Esophagus muscularis mucosa (tissue), 4 donors: ENCODE measurements at regions not wholly inside any gene's neighbourhood (a gene's known extent, or its start where the extent isn't known, plus 50 kb on each side); places are given as distances from the start of the nearest gene placed in this dataset.

ENCODE experiments used
- DNase-seq: peaks from one replicate; pipeline ENCODE4 v3.0.0-alpha.2; 2017; ENCODE audit errors: extremely low spot score
- H3K27ac ChIP-seq, 4 donors: fragments of 200-600 bp; sonication (generic); replicated peaks in 1 of 4; 1 replicate in 3 of 4; 2 replicates in 1 of 4; pipeline ENCODE4 v1.5.1; 2016 to 2019; ENCODE audit warnings: mild to moderate bottlenecking in 1 of 4
- H3K27me3 ChIP-seq, 4 donors: fragments of 200-600 bp; sonication (generic); one replicate each; pipeline versions ENCODE4 v1.5.1 to v1.6.0; 2016 to 2019
- H3K36me3 ChIP-seq, 4 donors: fragments of 200-600 bp; sonication (generic); one replicate each; pipeline ENCODE4 v1.5.1; 2016 to 2019
- H3K4me1 ChIP-seq, 4 donors: fragments of 200-600 bp; sonication (generic); one replicate each; pipeline ENCODE4 v1.5.1; 2016 to 2019
- H3K4me3 ChIP-seq, 4 donors: fragments of 200-600 bp; sonication (generic); 1 replicate in 2 of 4; 2 replicates in 2 of 4; pipeline ENCODE4 v1.5.1; 2016 to 2019; ENCODE audit warnings: mild to moderate bottlenecking in 4 of 4, moderate library complexity in 1 of 4
- H3K9me3 ChIP-seq, 4 donors: fragments of 200-600 bp; sonication (generic); 1 replicate in 3 of 4; 2 replicates in 1 of 4; pipeline ENCODE4 v1.5.1; 2016 to 2019
- EP300 ChIP-seq: sonication (generic); formaldehyde crosslinking; IDR thresholded peaks from one replicate; pipeline ENCODE4 v1.6.1; 2017; ENCODE audit warnings: antibody characterized with exemption
- POLR2A ChIP-seq: fragments of 450-650 bp; IDR thresholded peaks from one replicate; pipeline ENCODE4 v1.6.1; 2017; ENCODE audit warnings: antibody characterized with exemption, moderate library complexity, mild to moderate bottlenecking, low read depth
- POLR2AphosphoS5 ChIP-seq, 2 donors: sonication (generic); formaldehyde crosslinking; IDR thresholded peaks; one replicate each; pipeline ENCODE4 v1.6.1; 2017; ENCODE audit warnings: antibody characterized with exemption in 2 of 2
- WGBS: methylation state at CpG from one replicate; pipeline ENCODE4 v1.1.5; 2018; 5-methylcytosine and 5-hydroxymethylcytosine counted together
- intact Hi-C: fragments of 100-400 bp; cut with DNase I; formaldehyde crosslinking; loops from one replicate; pipeline ENCODE4 v1.15.1; 2023
- TF ChIP-seq, protein P1 (sequence below), 3 experiments: fragments of 200-600 bp in 2 of 3; fragments of 450-650 bp in 1 of 3; sonication (generic) in 2 of 3; IDR thresholded peaks; one replicate each; pipeline ENCODE4 v1.5.1; 2017 to 2019; ENCODE audit warnings: antibody characterized with exemption in 3 of 3, mild to moderate bottlenecking in 2 of 3, moderate library complexity in 1 of 3

DNA sequence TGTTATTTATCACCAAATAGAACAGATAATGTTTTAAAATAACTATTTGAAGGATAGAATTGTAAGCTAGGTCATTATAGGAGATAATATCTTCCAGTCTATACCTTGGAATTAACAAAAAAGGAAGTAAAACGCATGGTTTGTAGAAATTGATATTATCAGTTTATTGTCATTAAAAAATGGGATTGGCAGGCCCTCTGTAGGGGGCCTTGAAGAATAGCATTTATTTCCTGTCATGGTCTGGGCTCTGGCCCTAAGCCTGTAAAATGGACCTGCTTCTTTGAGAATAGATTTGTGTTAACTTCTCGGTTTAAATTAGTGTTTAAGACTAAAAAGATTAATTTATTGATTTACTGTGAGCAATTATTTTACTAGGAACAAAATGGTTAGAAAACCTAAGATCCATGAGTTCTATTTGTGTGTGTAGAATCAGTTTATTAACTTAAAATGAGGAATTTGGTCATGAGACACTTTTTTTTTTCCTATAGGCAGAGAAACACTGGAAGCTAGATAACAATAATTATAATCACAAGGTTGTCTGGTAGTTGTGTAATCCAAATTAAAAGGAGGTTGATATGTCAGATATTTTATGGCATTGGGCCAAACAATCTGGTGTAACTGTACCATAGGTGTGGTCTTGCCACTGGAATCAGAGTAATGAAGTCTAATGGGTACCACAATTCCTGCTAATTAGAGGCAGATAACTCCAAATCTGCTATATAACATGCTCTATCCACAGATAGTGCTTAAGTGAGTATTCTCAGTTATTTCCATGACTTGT is 197.4 kb upstream of the FOXP2 start:
- intact Hi-C loops, result no loop called here
- DNase-seq, result no peak
- Histone ChIP-seq H3K27ac (no peak overlapping the region), H3K36me3 (no peaks in the 10 kb centered on the region), H3K9me3 (no peaks in the 10 kb centered on the region), H3K4me3 (no peak overlapping the region), H3K27me3 (no peaks in the 10 kb centered on the region), H3K4me1 (peaks cover 0 to 8% (median 6%) of the 10 kb centered on the region in 4 donors)
- TF ChIP-seq POLR2A (no peak), EP300 (no peak)
- 79% methylated on average over 2 of the region's 2 CpGs for WGBS

DNA sequence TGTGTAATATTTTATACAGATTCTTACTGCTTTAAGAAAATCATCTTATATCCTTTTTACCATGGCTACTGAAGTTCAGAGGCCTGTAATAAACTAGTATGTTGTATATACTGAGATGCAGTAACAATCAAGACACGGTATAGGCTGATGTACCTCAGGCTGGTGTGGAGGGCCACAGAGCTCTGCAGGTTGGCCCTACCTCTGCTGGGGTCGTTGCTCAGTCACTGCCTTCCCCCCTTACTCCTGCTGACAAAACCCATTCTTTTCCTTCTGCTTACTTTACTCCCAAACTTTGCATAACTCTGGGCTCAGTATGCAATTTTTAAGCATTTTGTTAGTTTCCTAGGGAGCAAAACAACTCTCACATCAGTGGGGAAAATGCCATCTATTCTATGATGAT is 200.1 kb upstream of the FOXP2 start:
- H3K27ac ChIP-seq, result no peak overlapping the region
- no peaks in the 10 kb centered on the region for H3K27me3 ChIP-seq
- DNase-seq, result no peak

DNA sequence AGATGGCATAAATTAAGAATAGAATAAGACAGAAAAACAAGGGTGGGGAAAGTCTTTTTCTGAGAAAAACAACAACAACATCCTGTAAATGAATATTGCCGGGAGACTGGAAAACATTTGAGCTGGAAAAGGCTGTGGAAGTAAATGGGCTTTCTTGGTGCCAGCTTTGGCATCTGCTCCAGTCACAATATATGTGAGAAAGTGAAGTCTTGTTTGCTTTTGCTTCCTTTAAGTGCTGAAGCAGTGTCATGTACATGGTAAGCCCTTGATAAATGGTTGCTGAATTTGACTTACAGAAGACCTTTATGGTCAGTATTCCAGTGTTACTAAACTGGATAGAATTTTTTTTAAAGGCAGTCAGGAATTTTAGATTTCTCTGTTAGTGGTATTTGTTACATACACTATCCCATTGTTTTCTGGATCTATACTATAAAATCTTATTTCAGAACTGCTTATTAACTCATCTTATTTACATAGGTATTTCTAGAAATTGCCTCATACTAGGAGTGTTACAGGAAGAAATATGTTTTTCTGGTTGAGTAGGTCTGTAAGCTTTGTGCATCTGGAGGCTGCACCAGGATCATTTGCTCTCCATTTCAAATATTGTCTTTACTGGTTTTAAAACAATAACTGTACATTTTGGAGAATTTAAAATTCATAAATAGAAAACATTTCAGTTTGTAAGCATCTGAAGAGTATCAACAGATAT is 201.7 kb upstream of the FOXP2 start:
- no peak for TF ChIP-seq POLR2AphosphoS5 (IDR thresholded peaks at IDR 0.05)
- TF ChIP-seq, protein P1, sequence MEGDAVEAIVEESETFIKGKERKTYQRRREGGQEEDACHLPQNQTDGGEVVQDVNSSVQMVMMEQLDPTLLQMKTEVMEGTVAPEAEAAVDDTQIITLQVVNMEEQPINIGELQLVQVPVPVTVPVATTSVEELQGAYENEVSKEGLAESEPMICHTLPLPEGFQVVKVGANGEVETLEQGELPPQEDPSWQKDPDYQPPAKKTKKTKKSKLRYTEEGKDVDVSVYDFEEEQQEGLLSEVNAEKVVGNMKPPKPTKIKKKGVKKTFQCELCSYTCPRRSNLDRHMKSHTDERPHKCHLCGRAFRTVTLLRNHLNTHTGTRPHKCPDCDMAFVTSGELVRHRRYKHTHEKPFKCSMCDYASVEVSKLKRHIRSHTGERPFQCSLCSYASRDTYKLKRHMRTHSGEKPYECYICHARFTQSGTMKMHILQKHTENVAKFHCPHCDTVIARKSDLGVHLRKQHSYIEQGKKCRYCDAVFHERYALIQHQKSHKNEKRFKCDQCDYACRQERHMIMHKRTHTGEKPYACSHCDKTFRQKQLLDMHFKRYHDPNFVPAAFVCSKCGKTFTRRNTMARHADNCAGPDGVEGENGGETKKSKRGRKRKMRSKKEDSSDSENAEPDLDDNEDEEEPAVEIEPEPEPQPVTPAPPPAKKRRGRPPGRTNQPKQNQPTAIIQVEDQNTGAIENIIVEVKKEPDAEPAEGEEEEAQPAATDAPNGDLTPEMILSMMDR (IDR thresholded peaks at IDR 0.05), result no peak
- no peak for TF ChIP-seq POLR2A
- TF ChIP-seq EP300, result no peak
- intact Hi-C loops, result no loop called here
- H3K36me3 ChIP-seq, result no peaks in the 10 kb centered on the region
- H3K9me3 ChIP-seq, result no peaks in the 10 kb centered on the region
- no peak overlapping the region for H3K27ac ChIP-seq
- 41% methylated on average over 1 of the region's 1 CpG for WGBS
- no peak for DNase-seq
- no peak overlapping the region for H3K4me3 ChIP-seq
- H3K27me3 ChIP-seq, result no peaks in the 10 kb centered on the region
- H3K4me1 ChIP-seq, result peaks cover 0 to 9% (median 7%) of the 10 kb centered on the region in 4 donors

More for the DNA sequence above, 200.1 kb upstream of the FOXP2 start:
- WGBS, result 56% methylated on average over 2 of the region's 2 CpGs
- Histone ChIP-seq H3K4me3 (no peak overlapping the region), H3K9me3 (no peaks in the 10 kb centered on the region), H3K36me3 (no peaks in the 10 kb centered on the region), H3K4me1 (peaks cover 0 to 9% (median 7%) of the 10 kb centered on the region in 4 donors)
- no peak for TF ChIP-seq EP300
- no peak for TF ChIP-seq POLR2AphosphoS5 (IDR thresholded peaks at IDR 0.05)
- no peak for TF ChIP-seq POLR2A
- TF ChIP-seq, protein P1 (IDR thresholded peaks at IDR 0.05), result no peak
- intact Hi-C loops, result no loop called here

DNA sequence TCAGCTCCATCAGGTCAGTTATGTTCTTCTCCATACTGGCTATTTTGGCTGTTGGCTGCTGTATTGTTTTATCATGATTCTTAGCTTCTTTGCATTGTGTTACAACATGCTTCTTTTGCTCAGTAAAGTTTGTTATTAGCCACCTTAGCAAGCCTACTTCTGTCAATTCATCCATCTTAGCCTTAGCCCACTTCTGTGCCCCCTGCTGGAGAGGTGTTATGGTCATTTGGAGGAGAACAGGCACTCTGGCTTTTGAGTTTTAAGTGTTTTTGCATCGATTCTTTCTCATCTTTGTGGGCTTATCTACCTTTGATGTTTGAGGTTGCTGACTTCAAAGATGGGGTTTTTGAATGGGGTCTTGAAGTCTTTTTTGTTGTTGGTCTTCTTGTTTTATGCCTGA is 204.6 kb upstream of the FOXP2 start:
- TF ChIP-seq POLR2A (no peak), EP300 (no peak), POLR2AphosphoS5 (IDR thresholded peaks at IDR 0.05) (no peak)
- TF ChIP-seq, protein P1 (IDR thresholded peaks at IDR 0.05), result no peak
- DNase-seq, result no peak
- Histone ChIP-seq H3K9me3 (no peaks in the 10 kb centered on the region), H3K4me1 (peaks cover 0 to 9% (median 7%) of the 10 kb centered on the region in 4 donors), H3K4me3 (no peak overlapping the region), H3K36me3 (no peaks in the 10 kb centered on the region), H3K27me3 (no peaks in the 10 kb centered on the region), H3K27ac (no peak overlapping the region)
- 74% methylated on average over 1 of the region's 1 CpG for WGBS
- intact Hi-C loops, result no loop called here

DNA sequence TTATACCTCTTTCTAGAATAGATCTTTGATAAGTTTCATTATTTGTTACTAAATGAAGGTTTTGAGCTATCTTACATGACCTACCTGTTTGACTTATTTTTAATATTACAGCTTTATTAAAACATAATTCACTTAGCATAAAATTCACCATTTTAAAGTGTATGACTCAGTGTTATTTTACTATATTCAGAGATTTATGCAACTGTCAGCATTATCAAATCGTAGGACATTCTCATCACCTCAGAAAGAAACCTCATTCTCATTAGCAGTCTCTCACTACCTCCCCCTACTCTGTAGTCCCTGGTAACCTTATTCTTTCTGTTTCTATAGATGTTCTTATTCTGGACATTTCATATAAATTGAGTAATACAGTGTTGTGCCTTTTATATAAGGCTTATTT is 207.9 kb upstream of the FOXP2 start:
- Histone ChIP-seq H3K4me3 (no peak overlapping the region), H3K4me1 (no peaks in the 10 kb centered on the region), H3K36me3 (no peaks in the 10 kb centered on the region), H3K27ac (no peak overlapping the region), H3K27me3 (no peaks in the 10 kb centered on the region), H3K9me3 (no peaks in the 10 kb centered on the region)
- 100% methylated on average over 1 of the region's 1 CpG for WGBS
- intact Hi-C loops, result no loop called here
- TF ChIP-seq, protein P1 (IDR thresholded peaks at IDR 0.05), result no peak
- TF ChIP-seq EP300 (no peak), POLR2AphosphoS5 (IDR thresholded peaks at IDR 0.05) (no peak), POLR2A (no peak)
- no peak for DNase-seq
